ENCODE measurements at regions not wholly inside any gene's neighbourhood (a gene's known extent, or its start where the extent isn't known, plus 50 kb on each side); places are given as distances from the start of the nearest gene placed in this dataset.

- H2BK5ac ChIP-seq (ENCODE audit: low read depth, low read length), result no peak overlapping the region
- H4K91ac ChIP-seq (replicated peaks; ENCODE audit: insufficient read length, low read length), result no peak overlapping the region
- no peak overlapping the region for H3K56ac ChIP-seq (replicated peaks; ENCODE audit: insufficient read length, low read depth, low read length)
- H3K36me3 ChIP-seq (ENCODE audit: control insufficient read depth in 2 of 4, insufficient read depth in 4 of 4, low read length in 3 of 4), result no peaks in the 10 kb centered on the region
- no peaks in the 10 kb centered on the region for H3K27me3 ChIP-seq (replicated peaks in 1 of 4; ENCODE audit: control insufficient read depth in 3 of 4, extremely low read depth in 1 of 4, insufficient read depth in 3 of 4, low read length in 3 of 4)
- no peak overlapping the region for H3K18ac ChIP-seq (ENCODE audit: extremely low read depth, low read length)
- no peak overlapping the region for H2AFZ ChIP-seq (ENCODE audit: low read length)
- H2AK5ac ChIP-seq (ENCODE audit: low read depth, low read length), result no peak overlapping the region
- no peak overlapping the region for H2BK12ac ChIP-seq (ENCODE audit: low read depth, low read length)
- no peak overlapping the region for H2BK15ac ChIP-seq (ENCODE audit: low read length)
- H2BK20ac ChIP-seq (ENCODE audit: low read length), result no peak overlapping the region
- no peak overlapping the region for H3K4ac ChIP-seq (replicated peaks; ENCODE audit: insufficient read length, low read depth, low read length)
- H3K79me2 ChIP-seq (ENCODE audit: control insufficient read depth in 1 of 2, insufficient read depth in 2 of 2, low read length in 2 of 2), result no peaks in the 10 kb centered on the region
- no peak overlapping the region for H3K9ac ChIP-seq (replicated peaks in 1 of 4; ENCODE audit: extremely low read depth in 1 of 4, low read depth in 3 of 4, low read length in 3 of 4)
- ChIA-PET POLR2A (ENCODE audit: partially characterized antibody) (no interaction called here), CTCF (ENCODE audit: partially characterized antibody) (interaction anchor here (0.6 to 1.6 kb wide), 4 partner anchors 13 to 197 kb away, joined by 3 to 7 read pairs (median 3); no protein-coding TSS in a partner anchor)
- FAIRE-seq (no peak), DNase-seq (ENCODE audit: low read depth in 1 of 2, low spot score in 2 of 2) (no peak)
- WGBS, 2 experiments (ENCODE audit: extremely low coverage in 1 of 2, insufficient coverage in 1 of 2, insufficient read length in 1 of 2, insufficient replicate concordance in 2 of 2, low coverage in 1 of 2, low lambda C conversion rate in 2 of 2, missing lambda C conversion rate in 1 of 2), result 90% methylated on average over 1 of the region's 1 CpG; no CpG with 5 or more reads in 1 of the 2 experiments
- H3K23me2 ChIP-seq (ENCODE audit: low read depth, low read length), result no peaks in the 10 kb centered on the region
- no peak overlapping the region for H3K23ac ChIP-seq (ENCODE audit: insufficient read length)
- H2BK120ac ChIP-seq (replicated peaks; ENCODE audit: low read depth, low read length), result no peak overlapping the region
- H4K20me1 ChIP-seq (replicated peaks in 1 of 2; ENCODE audit: control insufficient read depth in 1 of 2, insufficient read depth in 2 of 2, low read length in 2 of 2), result no peaks in the 10 kb centered on the region
- no peaks in the 10 kb centered on the region for H3K79me1 ChIP-seq (ENCODE audit: low read depth, low read length)
- H4K5ac ChIP-seq (ENCODE audit: insufficient read length, low read depth, low read length), result no peak overlapping the region
- no peaks in the 10 kb centered on the region; a peak in 1 of 7 replicates for H3K4me1 ChIP-seq (replicated peaks in 1 of 4; ENCODE audit: control insufficient read depth in 3 of 4, insufficient read depth in 4 of 4, low read length in 3 of 4)
- H3K4me3 ChIP-seq (ENCODE audit: extremely low read depth in 1 of 4, insufficient read depth in 2 of 4, low read depth in 3 of 4, low read length in 4 of 4), result no peak overlapping the region
- peaks cover 10% of the 10 kb centered on the region in 2 experiments; a peak in 3 of 4 replicates for H3K9me3 ChIP-seq (ENCODE audit: insufficient read depth in 2 of 2, low read depth in 1 of 2, low read length in 1 of 2)
- H4K8ac ChIP-seq (ENCODE audit: extremely low read depth, insufficient read depth, low read length), result no peak overlapping the region
- H3K27ac ChIP-seq (ENCODE audit: low read depth, low read length), result no peak overlapping the region
- H3K14ac ChIP-seq (ENCODE audit: insufficient read length), result no peak overlapping the region
- no peak overlapping the region for H3K4me2 ChIP-seq (ENCODE audit: insufficient read depth in 1 of 2, low read depth in 2 of 2, low read length in 2 of 2)
- TF ChIP-seq CREB1 (IDR thresholded peaks at IDR 0.05), result no peak
- no peak for TF ChIP-seq HDAC6 (IDR thresholded peaks at IDR 0.05; ENCODE audit: low read depth, low read length)
- TF ChIP-seq JUN (IDR thresholded peaks at IDR 0.05; ENCODE audit: low read depth, low read length), result no peak
- no peak for TF ChIP-seq EZH2 (IDR thresholded peaks at IDR 0.05; ENCODE audit: low read depth, low read length, severe bottlenecking)
- no peak for TF ChIP-seq CEBPB (IDR thresholded peaks at IDR 0.05; ENCODE audit: low read depth, low read length)
- no peak for TF ChIP-seq POLR2AphosphoS5 (IDR thresholded peaks at IDR 0.05; ENCODE audit: low read depth, low read length)
- TF ChIP-seq GTF2F1 (IDR thresholded peaks at IDR 0.05; ENCODE audit: borderline replicate concordance, low read depth, low read length), result no peak
- TF ChIP-seq SP2 (IDR thresholded peaks at IDR 0.05; ENCODE audit: low read length), result no peak
- TF ChIP-seq NANOG (IDR thresholded peaks at IDR 0.05; ENCODE audit: insufficient read depth, low read depth, low read length, poor library complexity, severe bottlenecking), result no peak
- TF ChIP-seq GABPA (IDR thresholded peaks at IDR 0.05; ENCODE audit: borderline replicate concordance, insufficient read depth, low read length), result no peak
- TF ChIP-seq, protein P1, sequence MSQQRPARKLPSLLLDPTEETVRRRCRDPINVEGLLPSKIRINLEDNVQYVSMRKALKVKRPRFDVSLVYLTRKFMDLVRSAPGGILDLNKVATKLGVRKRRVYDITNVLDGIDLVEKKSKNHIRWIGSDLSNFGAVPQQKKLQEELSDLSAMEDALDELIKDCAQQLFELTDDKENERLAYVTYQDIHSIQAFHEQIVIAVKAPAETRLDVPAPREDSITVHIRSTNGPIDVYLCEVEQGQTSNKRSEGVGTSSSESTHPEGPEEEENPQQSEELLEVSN (IDR thresholded peaks at IDR 0.05), result no peak
- TF ChIP-seq BRCA1 (IDR thresholded peaks at IDR 0.05; ENCODE audit: low read depth, low read length), result no peak
- no peak for TF ChIP-seq TAF1 (IDR thresholded peaks at IDR 0.05; ENCODE audit: low read depth, low read length)
- no peak for TF ChIP-seq KDM1A (IDR thresholded peaks at IDR 0.05; ENCODE audit: borderline replicate concordance, low read length)
- no peak for TF ChIP-seq SIX5 (IDR thresholded peaks at IDR 0.05; ENCODE audit: low read depth, low read length)
- no peak for TF ChIP-seq ZNF274 (IDR thresholded peaks at IDR 0.05; ENCODE audit: borderline replicate concordance, extremely low read depth, low read length)
Observed at GRCh38 chr11:112542479-112542878, 281.8 kb upstream of the PLET1 start.

Data from H1 (cell line).